ENCODE measurements at regions not wholly inside any gene's neighbourhood (a gene's known extent, or its start where the extent isn't known, plus 50 kb on each side); places are given as distances from the start of the nearest gene placed in this dataset.

DNA sequence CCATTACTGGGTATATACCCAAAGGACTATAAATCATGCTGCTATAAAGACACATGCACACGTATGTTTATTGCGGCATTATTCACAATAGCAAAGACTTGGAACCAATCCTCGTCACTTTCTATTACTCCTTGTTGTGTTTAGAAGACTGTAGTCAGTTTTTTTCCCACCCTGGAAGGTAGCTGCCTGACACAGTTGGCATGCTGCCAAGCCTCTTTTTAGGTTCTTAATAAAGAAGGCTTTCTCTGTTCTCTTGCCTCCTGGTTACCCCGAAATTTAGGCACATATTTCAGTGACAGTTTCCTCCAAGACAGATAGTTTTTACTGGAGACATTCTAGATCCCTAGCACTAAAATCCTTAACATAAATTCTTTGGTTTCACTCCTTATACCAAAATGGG is 205.4 kb upstream of the PCSK5 start:
- H3K56ac ChIP-seq (ENCODE audit: insufficient read length, low read depth, low read length): no peak overlapping the region
- TF ChIP-seq, protein P1, sequence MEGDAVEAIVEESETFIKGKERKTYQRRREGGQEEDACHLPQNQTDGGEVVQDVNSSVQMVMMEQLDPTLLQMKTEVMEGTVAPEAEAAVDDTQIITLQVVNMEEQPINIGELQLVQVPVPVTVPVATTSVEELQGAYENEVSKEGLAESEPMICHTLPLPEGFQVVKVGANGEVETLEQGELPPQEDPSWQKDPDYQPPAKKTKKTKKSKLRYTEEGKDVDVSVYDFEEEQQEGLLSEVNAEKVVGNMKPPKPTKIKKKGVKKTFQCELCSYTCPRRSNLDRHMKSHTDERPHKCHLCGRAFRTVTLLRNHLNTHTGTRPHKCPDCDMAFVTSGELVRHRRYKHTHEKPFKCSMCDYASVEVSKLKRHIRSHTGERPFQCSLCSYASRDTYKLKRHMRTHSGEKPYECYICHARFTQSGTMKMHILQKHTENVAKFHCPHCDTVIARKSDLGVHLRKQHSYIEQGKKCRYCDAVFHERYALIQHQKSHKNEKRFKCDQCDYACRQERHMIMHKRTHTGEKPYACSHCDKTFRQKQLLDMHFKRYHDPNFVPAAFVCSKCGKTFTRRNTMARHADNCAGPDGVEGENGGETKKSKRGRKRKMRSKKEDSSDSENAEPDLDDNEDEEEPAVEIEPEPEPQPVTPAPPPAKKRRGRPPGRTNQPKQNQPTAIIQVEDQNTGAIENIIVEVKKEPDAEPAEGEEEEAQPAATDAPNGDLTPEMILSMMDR (conservative IDR thresholded peaks at IDR 0.05): no peak
- H4K91ac ChIP-seq (ENCODE audit: insufficient read length, low read depth, low read length): no peak overlapping the region
- no peak overlapping the region for H3K4ac ChIP-seq (ENCODE audit: low read depth, low read length)
- no peaks in the 10 kb centered on the region for H4K20me1 ChIP-seq (ENCODE audit: control insufficient read depth, insufficient read depth, insufficient read length)
- no peak overlapping the region for H2BK5ac ChIP-seq (ENCODE audit: insufficient read length, low read length)
- no peak overlapping the region for H3K9ac ChIP-seq (ENCODE audit: extremely low read depth, insufficient read length, low read length)
- no peaks in the 10 kb centered on the region for H3K79me1 ChIP-seq (ENCODE audit: insufficient read depth, low read depth, low read length, poor library complexity, severe bottlenecking)
- no peak overlapping the region for H3K14ac ChIP-seq (ENCODE audit: insufficient read depth, low read length)
- no peak overlapping the region for H4K8ac ChIP-seq (replicated peaks; ENCODE audit: insufficient read length, low read depth, low read length)
- no peak overlapping the region for H2BK20ac ChIP-seq (ENCODE audit: low read depth, low read length, poor library complexity, severe bottlenecking)
- H3K27me3 ChIP-seq (ENCODE audit: insufficient read depth, low read length): no peaks in the 10 kb centered on the region
- H3K18ac ChIP-seq (ENCODE audit: insufficient read length, low read depth, low read length): no peak overlapping the region
- no peaks in the 10 kb centered on the region for H3K79me2 ChIP-seq (ENCODE audit: insufficient read depth, low read length)
- no peak overlapping the region for H2AFZ ChIP-seq (ENCODE audit: low read length)
- no peak overlapping the region for H2BK120ac ChIP-seq (ENCODE audit: low read depth, low read length, poor library complexity, severe bottlenecking)
- no peak overlapping the region for H2AK5ac ChIP-seq (ENCODE audit: insufficient read length, low read length)
- H3K4me1 Mint-ChIP-seq: peaks cover 0 to 3% of the 10 kb centered on the region in 2 experiments; a peak in 1 of 4 replicates
- no peak overlapping the region for H4K5ac ChIP-seq (ENCODE audit: insufficient read length, low read depth, low read length)
- no peak overlapping the region for H2BK12ac ChIP-seq (ENCODE audit: insufficient read length, low read depth, low read length)
- H3K4me1 ChIP-seq (ENCODE audit: insufficient read depth, low read length): no peaks in the 10 kb centered on the region
- H3K9me3 Mint-ChIP-seq: peaks cover 0 to 1% of the 10 kb centered on the region in 2 experiments; a peak in 2 of 5 replicates
- H3K4me3 Mint-ChIP-seq: no peak overlapping the region
- H3K27ac Mint-ChIP-seq: no peak overlapping the region
- no peaks in the 10 kb centered on the region for H3K36me3 Mint-ChIP-seq (ENCODE audit: insufficient read depth in 1 of 3, low read depth in 3 of 3)
- no peak overlapping the region for H3K4me2 ChIP-seq (ENCODE audit: insufficient read depth, insufficient read length, low read length)
- H3K27me3 Mint-ChIP-seq (ENCODE audit: low read depth): no peaks in the 10 kb centered on the region
- no peak overlapping the region for H3K23ac ChIP-seq (ENCODE audit: insufficient read length, low read depth, low read length)
- H3T11ph ChIP-seq (ENCODE audit: low read length): no peak overlapping the region
- H3K9me3 ChIP-seq (ENCODE audit: control insufficient read depth, low read depth, low read length): no peaks in the 10 kb centered on the region
- H3K27ac ChIP-seq (ENCODE audit: insufficient read length, low read depth, low read length): no peak overlapping the region
- WGBS (ENCODE audit: extremely low coverage, insufficient read length, low lambda C conversion rate): no CpG with 5 or more reads among the region's 4 CpGs
- no peak for DNase-seq
- H3K23me2 ChIP-seq (ENCODE audit: insufficient read length, low read depth, low read length, poor library complexity, severe bottlenecking): no peaks in the 10 kb centered on the region
- H2BK15ac ChIP-seq (ENCODE audit: low read depth, low read length): no peak overlapping the region

Measured in H9 (cell line).